SK-N-SH treated with all-trans-retinoic acid at 6 μM for 48 hours (cell line): ENCODE measurements at regions not wholly inside any gene's neighbourhood (a gene's known extent, or its start where the extent isn't known, plus 50 kb on each side); places are given as distances from the start of the nearest gene placed in this dataset.

ENCODE experiments used
- CSDC2 ChIP-seq: fragments of 250-450 bp; sonication (Bioruptor Pico); IDR thresholded peaks from 2 replicates; pipeline ENCODE4 v1.5.0; 2020; ENCODE audit warnings: mild to moderate bottlenecking, moderate library complexity
- OSR1 ChIP-seq: fragments of 250-450 bp; sonication (Bioruptor Pico); IDR thresholded peaks from 2 replicates; pipeline ENCODE4 v1.8.0; 2022; ENCODE audit warnings: moderate library complexity, mild to moderate bottlenecking, inconsistent platforms
- ZNF565 ChIP-seq: fragments of 450-650 bp; formaldehyde crosslinking; conservative IDR thresholded peaks from 2 replicates; pipeline ENCODE4 v1.5.0; 2020; ENCODE audit warnings: low read depth, mild to moderate bottlenecking, moderate library complexity

DNA sequence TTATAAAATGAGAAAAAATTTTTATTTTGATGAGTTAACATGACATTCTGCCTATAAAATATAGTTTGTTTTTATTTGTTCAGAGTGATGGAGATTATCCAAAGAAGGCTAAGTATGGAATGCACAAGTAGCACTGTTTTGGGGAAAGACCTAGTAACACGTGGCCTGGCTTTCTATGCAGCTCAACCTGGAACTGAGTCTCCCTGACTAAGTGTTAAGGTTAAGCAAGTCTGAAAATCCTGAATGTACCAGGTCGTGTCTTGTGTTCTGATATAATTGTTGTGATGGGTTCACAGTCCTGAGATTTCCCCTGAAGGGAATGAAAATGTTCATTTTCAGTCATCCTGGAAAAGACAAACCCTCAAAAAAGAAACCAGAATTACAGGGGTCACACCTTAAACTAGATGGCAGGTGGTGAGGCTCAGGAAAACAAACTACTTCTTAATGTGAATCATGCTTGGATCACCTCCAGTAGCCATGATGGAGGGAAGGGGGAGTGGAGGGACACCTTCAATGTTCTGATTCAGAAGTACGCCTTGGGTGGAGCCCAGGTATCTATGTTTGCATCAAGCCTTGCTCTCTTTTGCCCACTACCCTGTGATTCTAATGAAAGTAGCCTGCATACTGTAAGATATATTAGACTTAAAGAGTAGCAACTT lies 236.8 kb downstream of the ALX1 start:
- TF ChIP-seq ZNF565 (CRISPR knock-in tag) (no peak), CSDC2 (CRISPR knock-in tag) (no peak), OSR1 (CRISPR knock-in tag) (no peak)
